Keratinocyte (primary cell): ENCODE measurements at regions not wholly inside any gene's neighbourhood (a gene's known extent, or its start where the extent isn't known, plus 50 kb on each side); places are given as distances from the start of the nearest gene placed in this dataset.

Source experiments
- DNase-seq: peaks from one replicate; pipeline ENCODE4 v3.0.0-alpha.2; 2011; ENCODE audit warnings: low read depth, missing footprints, low spot score
- FAIRE-seq: peaks from 2 replicates; lab custom pipeline; 2011; peaks lifted over from hg19 to GRCh38; lab: Jason Lieb, UNC
- H2AFZ ChIP-seq: 2 replicates; pipeline ENCODE4 v1.6.0; 2012; ENCODE audit warnings: low read length, control low read depth, inconsistent platforms; ENCODE audit not compliant: control insufficient read depth
- H3K27ac ChIP-seq: 2 replicates; pipeline ENCODE4 v1.5.1; 2011; ENCODE audit warnings: low read length; ENCODE audit not compliant: control insufficient read depth, insufficient read depth
- H3K27me3 ChIP-seq: 3 replicates; pipeline ENCODE4 v1.6.0; 2011; ENCODE audit warnings: low read length; ENCODE audit not compliant: control insufficient read depth, insufficient read depth; ENCODE audit errors: extremely low read depth
- H3K36me3 ChIP-seq, 2 experiments: 2 replicates in 1 of 2; 3 replicates in 1 of 2; pipeline ENCODE4 v1.5.1; 2011; ENCODE audit warnings: low read length in 2 of 2, mild to moderate bottlenecking in 1 of 2; ENCODE audit not compliant: control insufficient read depth in 2 of 2, insufficient read depth in 2 of 2; ENCODE audit errors: extremely low read depth in 1 of 2
- H3K4me1 ChIP-seq: 3 replicates; pipeline ENCODE4 v1.5.1; 2011; ENCODE audit warnings: low read length; ENCODE audit not compliant: control insufficient read depth, insufficient read depth; ENCODE audit errors: extremely low read depth
- H3K4me2 ChIP-seq: 3 replicates; pipeline ENCODE4 v1.6.0; 2011; ENCODE audit warnings: low read depth, low read length; ENCODE audit not compliant: control insufficient read depth, insufficient read depth; ENCODE audit errors: extremely low read depth
- H3K4me3 ChIP-seq, 3 experiments: fragments of 200-600 bp in 1 of 3; sonication (generic) in 1 of 3; 2 replicates in 2 of 3; 3 replicates in 1 of 3; pipeline ENCODE4 v1.5.1; 2011 to 2016; ENCODE audit warnings: low read length in 3 of 3, mild to moderate bottlenecking in 3 of 3, control low read depth in 2 of 3, inconsistent platforms in 1 of 3, low read depth in 1 of 3, mixed read lengths in 1 of 3, mixed run types in 1 of 3, moderate library complexity in 1 of 3; ENCODE audit not compliant: control insufficient read depth in 2 of 3, insufficient read depth in 2 of 3; ENCODE audit errors: extremely low read depth in 1 of 3
- H3K79me2 ChIP-seq: 2 replicates; pipeline ENCODE4 v1.6.0; 2012; ENCODE audit warnings: low read length; ENCODE audit not compliant: control insufficient read depth, insufficient read depth
- H3K9ac ChIP-seq: 3 replicates; pipeline ENCODE4 v1.6.0; 2011; ENCODE audit warnings: low read length; ENCODE audit not compliant: control insufficient read depth, insufficient read depth; ENCODE audit errors: extremely low read depth
- H3K9me1 ChIP-seq: 3 replicates; pipeline ENCODE4 v1.6.0; 2011; ENCODE audit warnings: low read length; ENCODE audit not compliant: control insufficient read depth, insufficient read depth; ENCODE audit errors: extremely low read depth
- H3K9me3 ChIP-seq: 2 replicates; pipeline ENCODE4 v1.5.1; 2012; ENCODE audit warnings: low read depth, low read length; ENCODE audit not compliant: control insufficient read depth
- H4K20me1 ChIP-seq: 3 replicates; pipeline ENCODE4 v1.6.0; 2011; ENCODE audit warnings: low read length; ENCODE audit not compliant: control insufficient read depth, insufficient read depth; ENCODE audit errors: extremely low read depth
- CTCF ChIP-seq, 3 experiments: IDR thresholded peaks in 1 of 3; conservative IDR thresholded peaks in 1 of 3; optimal IDR thresholded peaks in 1 of 3; 2 replicates in 2 of 3; 3 replicates in 1 of 3; pipeline versions ENCODE3 to v1.5.1; 2011; ENCODE audit warnings: low read length in 3 of 3, mild to moderate bottlenecking in 3 of 3, moderate library complexity in 2 of 3, control low read depth in 1 of 3, inconsistent platforms in 1 of 3; ENCODE audit not compliant: insufficient read depth in 2 of 3; ENCODE audit errors: extremely low read depth in 1 of 3
- EZH2 ChIP-seq: IDR thresholded peaks from one replicate; pipeline ENCODE4 v1.6.1; 2012; ENCODE audit warnings: inconsistent platforms, mild to moderate bottlenecking, low read length, moderate library complexity
- dilution Hi-C: fragments of 300-500 bp; cut with MboI; formaldehyde crosslinking; loops from one replicate; pipeline ENCODE4 v1.7.0; 2020; ENCODE audit warnings: low sequenced_read_pairs; ENCODE audit not compliant: extremely low pct_ligation_motif_present

GRCh38 chr4:60128888-60129287 lies 1071.2 kb upstream of the ADGRL3 start:
- dilution Hi-C loops = no loop called here
- Histone ChIP-seq H3K36me3 (no peaks in the 10 kb centered on the region), H3K4me2 (peak overlapping the region; percentile 39), H3K9me1 (no peaks in the 10 kb centered on the region), H4K20me1 (no peaks in the 10 kb centered on the region), H3K4me1 (peaks cover 10% of the 10 kb centered on the region), H3K79me2 (no peaks in the 10 kb centered on the region), H3K4me3 (no peak overlapping the region), H3K27me3 (no peaks in the 10 kb centered on the region), H3K9me3 (no peaks in the 10 kb centered on the region), H2AFZ (peak overlapping the region; percentile 20), H3K27ac (no peak overlapping the region), H3K9ac (no peak overlapping the region)
- FAIRE-seq (peak; percentile 84), DNase-seq (no peak)
- no peak for TF ChIP-seq CTCF (optimal IDR thresholded peaks at IDR 0.05 in 1 of 3, IDR thresholded peaks at IDR 0.05 in 1 of 3, conservative IDR thresholded peaks at IDR 0.05 in 1 of 3; ENCODE audit: extremely low read depth in 1 of 3, insufficient read depth in 2 of 3, low read length in 3 of 3)
- TF ChIP-seq EZH2 = no peak

GRCh38 chr4:60129740-60130139 lies 1070.4 kb upstream of the ADGRL3 start:
- Histone ChIP-seq H3K27me3 (no peaks in the 10 kb centered on the region), H3K79me2 (no peaks in the 10 kb centered on the region), H3K4me2 (peak overlapping the region; percentile 39), H3K36me3 (no peaks in the 10 kb centered on the region), H2AFZ (no peak overlapping the region), H3K9me3 (no peaks in the 10 kb centered on the region), H3K27ac (peak overlapping the region; percentile 17), H3K9me1 (no peaks in the 10 kb centered on the region), H3K4me3 (no peak overlapping the region), H4K20me1 (no peaks in the 10 kb centered on the region), H3K9ac (no peak overlapping the region), H3K4me1 (peaks cover 10% of the 10 kb centered on the region)
- no peak for DNase-seq
- dilution Hi-C loops = no loop called here
- TF ChIP-seq EZH2 = no peak
- no peak for TF ChIP-seq CTCF (optimal IDR thresholded peaks at IDR 0.05 in 1 of 3, IDR thresholded peaks at IDR 0.05 in 1 of 3, conservative IDR thresholded peaks at IDR 0.05 in 1 of 3; ENCODE audit: extremely low read depth in 1 of 3, insufficient read depth in 2 of 3, low read length in 3 of 3)
- no peak for FAIRE-seq
